Epithelial cell of proximal tubule (primary cell): ENCODE measurements at regions not wholly inside any gene's neighbourhood (a gene's known extent, or its start where the extent isn't known, plus 50 kb on each side); places are given as distances from the start of the nearest gene placed in this dataset.

Source experiments
- DNase-seq: peaks from one replicate; pipeline ENCODE4 v3.0.0-alpha.2; 2011; ENCODE audit warnings: low read depth
- H3K4me3 ChIP-seq: 2 replicates; pipeline ENCODE4 v1.5.1; 2011; ENCODE audit warnings: low read depth, mild to moderate bottlenecking, low read length
- CTCF ChIP-seq: conservative IDR thresholded peaks from 2 replicates; pipeline ENCODE4 v1.5.1; 2012; ENCODE audit warnings: low read depth, mild to moderate bottlenecking, low read length

GRCh38 chr4:79467246-79467932 is 59.4 kb upstream of the GK2 start:
- H3K4me3 ChIP-seq: no peak overlapping the region
- peak; percentile 2 for DNase-seq
- no peak for TF ChIP-seq CTCF

GRCh38 chr4:79466621-79467020 is 58.6 kb upstream of the GK2 start:
- TF ChIP-seq CTCF: no peak
- H3K4me3 ChIP-seq: no peak overlapping the region
- no peak for DNase-seq
